GM19324 (cell line): ENCODE measurements at regions not wholly inside any gene's neighbourhood (a gene's known extent, or its start where the extent isn't known, plus 50 kb on each side); places are given as distances from the start of the nearest gene placed in this dataset.

Source experiments
- ATAC-seq: cut with Tn5 transposase; IDR thresholded peaks from one replicate; pipeline ENCODE4 v1.9.1; 2021; ENCODE audit warnings: mild to moderate bottlenecking, moderate library complexity; ENCODE audit not compliant: unreplicated experiment, low FRiP score

DNA sequence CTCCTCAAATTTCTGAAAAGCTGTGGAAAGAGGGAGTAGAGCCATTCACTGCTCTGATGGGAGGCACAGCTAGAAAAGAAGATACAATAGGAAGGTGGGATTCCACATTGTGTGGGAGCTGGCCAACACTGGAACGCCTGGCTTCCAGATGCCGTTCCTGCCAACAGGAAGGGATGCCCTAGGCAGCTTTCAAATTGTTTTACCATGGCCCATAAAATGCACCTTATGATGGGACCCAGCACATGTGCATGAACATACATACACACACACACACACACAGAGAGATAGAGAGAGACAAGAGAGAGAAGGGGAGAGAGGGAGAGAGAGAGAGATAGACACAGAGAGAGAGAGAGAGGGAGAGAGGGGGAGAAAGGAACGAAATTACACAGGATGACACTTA lies 86.1 kb upstream of the BZW1 start:
- no peak for ATAC-seq

DNA sequence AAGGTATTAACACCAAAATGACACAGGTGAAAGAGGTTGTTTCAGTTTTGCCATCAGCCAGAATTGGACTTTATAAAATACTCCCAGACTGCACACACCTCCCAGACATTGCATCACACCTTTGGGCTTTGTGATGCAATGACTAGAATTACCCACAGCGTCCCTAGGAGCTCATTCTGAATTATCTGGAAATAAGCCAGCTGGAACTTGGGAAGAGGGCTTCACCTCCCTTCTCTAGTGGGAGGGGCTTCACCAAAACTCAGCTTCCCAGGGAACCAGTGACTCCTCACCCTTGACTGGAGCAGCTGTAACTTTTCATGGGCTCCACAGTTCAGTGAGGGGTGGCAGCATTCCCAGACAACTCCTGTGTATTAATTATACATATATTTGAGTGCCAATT lies 83.1 kb upstream of the BZW1 start:
- no peak for ATAC-seq

DNA sequence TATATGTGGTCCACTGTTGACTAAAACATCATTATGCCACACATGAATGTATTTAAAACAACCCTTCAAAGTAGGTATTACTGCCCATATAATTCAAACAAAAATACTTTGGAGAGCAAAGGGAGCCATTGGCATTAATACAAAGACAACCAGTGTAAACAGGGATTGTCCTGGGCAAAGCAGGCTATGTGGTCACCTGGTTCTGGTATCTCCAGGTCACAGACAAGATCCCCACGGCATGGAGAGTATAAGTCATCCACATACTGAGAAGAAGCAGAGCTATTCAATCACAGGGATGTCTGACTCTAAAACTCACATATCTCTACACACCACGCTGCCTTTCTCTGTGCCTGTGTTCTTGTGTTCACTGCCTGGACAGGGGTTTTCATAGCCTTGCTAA lies 81.4 kb upstream of the BZW1 start:
- no peak for ATAC-seq

DNA sequence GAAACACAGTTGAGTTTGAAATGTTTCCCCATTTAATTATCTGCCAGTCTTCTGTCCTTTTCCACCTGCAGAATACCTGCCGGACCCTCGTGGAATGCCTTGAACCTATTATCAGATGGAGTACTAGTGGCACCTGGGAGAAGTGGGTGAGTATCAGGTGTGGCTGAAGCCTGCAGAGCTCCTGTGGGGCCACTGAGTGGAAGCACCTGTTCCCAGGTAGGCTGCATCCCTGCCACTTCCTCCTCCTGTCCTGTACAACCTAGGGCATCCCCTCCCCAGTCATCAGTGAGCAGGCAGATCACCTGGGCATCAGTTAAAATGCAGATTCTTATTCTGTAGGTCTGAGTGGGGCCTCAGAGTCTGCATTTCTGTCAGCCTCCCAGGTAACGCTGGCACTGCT lies 80.8 kb upstream of the BZW1 start:
- no peak for ATAC-seq

DNA sequence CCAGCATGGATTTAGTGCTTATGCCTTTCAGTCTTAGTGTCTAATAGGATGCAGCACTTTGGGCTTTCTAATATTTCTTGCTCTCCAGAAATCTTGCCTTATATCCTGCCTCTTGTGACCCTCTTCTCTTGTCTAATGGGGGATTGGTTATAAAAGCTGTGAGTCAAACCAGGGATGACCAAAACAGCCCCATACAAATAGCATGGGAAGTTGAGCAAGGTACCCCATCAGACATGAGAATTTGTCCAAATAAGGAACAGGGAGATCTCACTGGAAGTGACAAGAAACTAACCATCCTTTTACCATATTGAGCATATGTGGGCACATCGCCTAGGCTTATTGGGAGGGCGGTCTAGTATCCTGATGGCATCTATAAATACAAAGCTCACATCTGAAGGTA lies 78.8 kb upstream of the BZW1 start:
- no peak for ATAC-seq

DNA sequence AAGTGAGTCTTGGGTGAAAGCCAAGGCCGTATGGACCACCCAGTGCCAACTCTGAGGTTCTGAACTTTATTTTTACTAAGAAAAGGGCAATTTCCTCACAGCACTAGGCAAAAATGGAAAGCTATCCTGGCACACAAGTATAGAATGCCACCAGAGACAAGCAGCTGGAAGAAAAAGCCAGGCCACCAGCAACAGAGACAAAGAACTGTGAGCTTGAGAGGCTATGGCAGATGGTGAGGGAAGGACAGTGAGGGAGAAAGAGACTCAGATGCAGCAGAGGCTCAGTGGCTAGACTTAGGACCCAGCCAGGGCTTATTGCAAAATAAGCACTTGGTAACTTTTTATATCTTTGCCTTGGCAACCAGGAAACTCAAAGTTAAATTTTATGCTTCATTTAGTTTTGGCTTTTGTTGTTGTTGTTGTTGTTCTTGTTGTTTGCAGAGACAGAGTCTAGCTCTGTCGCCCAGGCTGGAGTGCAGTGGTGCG lies 78.0 kb upstream of the BZW1 start:
- no peak for ATAC-seq

DNA sequence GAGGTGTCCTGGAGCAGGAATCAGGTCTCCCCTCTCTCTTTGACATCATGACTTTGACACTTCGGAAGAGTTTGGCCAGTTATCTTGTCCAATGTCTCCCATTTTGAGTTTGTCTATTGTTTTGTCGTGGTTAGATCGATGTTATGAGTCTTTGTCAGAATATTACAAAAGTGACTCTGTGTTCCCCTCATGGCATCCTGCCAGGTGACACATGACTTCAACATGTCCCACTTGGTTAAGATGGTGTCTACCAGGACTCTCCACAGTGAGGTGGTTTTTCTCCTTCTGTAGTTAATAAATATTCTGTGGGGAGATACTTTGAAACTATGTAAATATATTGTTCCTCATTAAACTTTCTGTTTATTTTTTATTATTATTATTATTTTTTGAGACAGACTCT lies 76.6 kb upstream of the BZW1 start:
- ATAC-seq: no peak

DNA sequence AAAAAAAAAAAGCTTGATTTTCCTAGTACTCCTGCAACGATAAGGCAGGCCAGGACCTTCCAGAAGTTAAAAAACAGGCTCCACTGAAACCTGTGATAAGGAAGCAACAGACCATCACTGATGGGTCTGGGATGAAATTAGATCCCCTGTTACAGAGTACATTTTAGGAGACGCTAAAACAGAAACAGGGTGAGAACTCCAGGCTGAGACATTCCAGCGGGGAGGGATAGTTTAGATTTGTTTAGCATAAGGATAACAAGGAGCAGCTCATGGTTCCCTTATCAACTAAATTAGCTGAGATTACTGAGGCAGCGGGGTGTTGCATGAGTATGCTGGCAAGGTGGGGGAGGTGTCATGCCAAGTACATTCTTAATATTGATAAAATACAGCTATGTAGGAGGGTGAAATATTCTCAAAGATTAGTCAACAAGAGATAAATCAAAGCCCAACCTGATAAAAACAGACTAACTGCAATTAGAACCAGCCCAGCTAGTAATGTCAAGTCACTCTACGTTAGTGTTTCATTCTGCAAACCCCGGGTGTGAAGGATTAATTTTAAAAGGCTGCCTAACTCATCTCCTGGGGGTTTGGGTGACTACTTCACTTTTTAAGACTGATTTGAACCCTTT lies 75.0 kb upstream of the BZW1 start:
- no peak for ATAC-seq

DNA sequence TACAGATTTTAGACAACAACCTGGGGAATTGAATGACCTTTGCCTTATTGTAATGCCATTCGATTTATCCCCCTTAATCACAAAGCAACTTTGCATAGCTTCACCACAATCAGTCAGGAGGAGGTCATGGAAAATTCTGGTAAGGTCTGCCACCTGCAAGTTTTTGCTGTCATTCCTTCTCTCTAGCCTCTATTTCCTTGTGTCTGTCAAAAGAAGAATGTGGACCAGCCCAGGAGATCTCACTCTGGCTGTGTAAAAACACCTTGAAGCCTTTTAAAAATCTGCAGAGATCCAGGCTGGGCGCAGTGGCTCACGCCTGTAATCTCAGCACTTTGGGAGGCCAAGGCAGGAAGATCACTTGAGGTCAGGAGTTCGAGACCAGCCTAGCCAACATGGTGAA lies 74.1 kb upstream of the BZW1 start:
- no peak for ATAC-seq

DNA sequence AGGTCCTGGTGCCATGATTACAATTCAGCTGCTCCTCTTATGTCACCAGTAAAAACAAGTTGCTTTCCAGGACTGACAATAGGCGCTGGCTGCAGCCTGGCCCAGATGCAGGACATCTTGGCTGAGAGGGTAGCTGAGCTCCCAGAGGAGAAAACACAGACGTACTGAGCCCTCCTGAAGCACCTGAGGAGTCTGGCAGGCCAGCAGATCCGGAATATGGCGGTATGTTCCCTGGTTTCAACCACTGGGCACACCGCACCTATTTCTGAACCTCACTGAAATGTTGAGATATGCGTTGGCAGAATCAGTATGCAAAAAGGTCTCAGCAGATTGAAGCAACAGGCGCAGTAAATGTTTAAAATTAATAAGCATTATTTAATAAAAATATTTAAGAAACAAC lies 73.1 kb upstream of the BZW1 start:
- ATAC-seq: no peak

DNA sequence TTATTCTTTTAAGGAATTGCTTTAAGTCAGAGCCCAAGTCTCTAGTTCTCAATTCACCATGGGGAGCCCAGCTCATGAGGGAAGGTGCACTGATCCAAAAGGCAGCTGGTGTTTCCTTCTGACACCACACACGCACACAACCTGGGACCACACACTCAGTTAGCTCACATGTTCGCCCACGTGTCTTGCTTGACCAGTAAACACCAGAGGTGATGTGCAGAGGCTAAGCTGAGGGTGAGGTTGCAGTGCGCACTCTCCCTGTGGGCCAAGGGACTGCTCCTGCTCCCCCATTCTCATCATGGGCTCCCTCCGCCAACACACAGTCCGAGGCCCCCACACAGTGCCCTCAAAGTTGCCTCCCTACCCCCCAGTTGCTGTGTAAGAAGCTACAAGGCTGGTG lies 70.8 kb upstream of the BZW1 start:
- no peak for ATAC-seq

DNA sequence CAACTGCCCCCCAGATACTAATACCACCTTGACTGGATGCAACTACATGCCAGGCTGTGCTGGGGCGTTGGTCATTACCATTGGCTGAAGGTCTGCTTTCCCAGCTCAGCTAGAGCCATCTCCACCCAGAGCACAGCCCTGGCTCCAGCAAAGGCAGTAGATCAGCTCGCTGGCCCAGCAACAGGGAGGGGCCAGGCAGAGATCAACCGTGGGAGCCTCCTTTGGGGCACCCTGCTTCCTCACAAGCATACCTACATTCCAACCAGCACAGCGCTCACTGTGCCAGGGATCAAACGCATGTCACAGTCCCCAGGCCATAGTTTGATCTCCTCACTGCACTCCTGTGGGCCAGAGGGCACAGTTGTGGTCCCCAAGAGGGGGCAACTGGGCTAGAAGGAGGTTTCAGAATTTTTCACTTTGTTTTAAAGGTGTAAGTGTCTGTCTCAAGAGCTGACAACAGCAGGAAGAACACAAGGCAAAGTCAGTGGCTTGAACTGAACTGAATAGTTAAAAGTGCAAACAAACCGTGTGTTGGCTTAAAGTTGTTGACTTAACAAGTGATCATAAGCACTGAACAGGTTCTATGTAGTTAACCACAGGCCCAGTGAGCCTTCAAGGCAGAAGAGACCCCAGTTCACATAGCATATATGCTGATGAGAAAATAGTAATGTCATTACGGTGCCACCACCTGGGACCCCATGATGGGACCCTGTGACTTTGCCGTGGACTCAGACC lies 70.1 kb upstream of the BZW1 start:
- no peak for ATAC-seq

DNA sequence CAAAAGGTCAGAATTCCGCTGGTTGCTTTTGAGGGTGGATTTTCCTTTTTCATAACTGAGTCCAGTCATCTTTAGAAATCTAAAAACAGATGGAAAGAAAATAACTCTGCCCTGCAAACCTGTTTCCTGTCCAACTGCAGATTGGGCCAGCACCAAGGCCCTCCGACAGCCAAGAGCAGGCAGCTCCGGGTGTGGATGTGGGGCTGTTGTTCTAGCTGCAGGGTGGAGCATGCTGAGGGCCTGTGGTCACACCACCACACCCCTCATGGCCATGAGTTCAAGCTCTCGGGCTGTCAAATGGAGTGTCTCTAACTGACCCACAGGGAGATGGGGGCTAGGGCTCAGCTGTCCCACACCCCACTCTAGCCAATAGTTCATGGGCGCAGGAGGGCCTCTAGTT lies 69.3 kb upstream of the BZW1 start:
- ATAC-seq: no peak

DNA sequence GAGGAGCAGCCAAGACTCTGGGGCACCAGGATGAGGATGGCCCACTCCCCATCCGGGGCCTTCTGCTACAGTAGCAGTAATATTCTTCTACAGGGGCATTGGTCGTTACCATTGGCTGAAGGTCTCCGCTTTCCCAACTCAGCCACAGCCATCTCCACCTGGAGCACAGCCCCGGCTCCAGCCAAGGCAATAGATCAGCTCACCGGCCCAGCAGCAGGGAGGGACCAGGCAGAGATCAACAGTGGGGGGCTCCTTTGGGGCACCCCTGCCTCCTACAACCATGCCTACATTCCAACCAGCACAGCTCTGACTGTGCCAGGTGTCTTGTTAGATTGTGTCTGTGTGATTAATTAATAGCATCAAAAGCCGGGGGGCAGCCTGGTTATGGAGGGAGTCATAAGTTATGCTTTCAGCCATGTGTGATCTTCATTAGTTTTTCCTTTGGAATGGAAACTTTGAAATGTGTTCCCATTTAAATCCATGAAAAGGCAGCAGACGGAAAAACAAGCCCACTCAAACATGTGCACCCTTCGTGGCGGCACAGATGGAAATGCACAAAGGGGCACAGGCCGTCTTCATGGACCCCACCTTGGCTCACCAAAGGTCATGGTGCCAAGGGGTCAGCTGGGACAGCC lies 68.6 kb upstream of the BZW1 start:
- no peak for ATAC-seq

DNA sequence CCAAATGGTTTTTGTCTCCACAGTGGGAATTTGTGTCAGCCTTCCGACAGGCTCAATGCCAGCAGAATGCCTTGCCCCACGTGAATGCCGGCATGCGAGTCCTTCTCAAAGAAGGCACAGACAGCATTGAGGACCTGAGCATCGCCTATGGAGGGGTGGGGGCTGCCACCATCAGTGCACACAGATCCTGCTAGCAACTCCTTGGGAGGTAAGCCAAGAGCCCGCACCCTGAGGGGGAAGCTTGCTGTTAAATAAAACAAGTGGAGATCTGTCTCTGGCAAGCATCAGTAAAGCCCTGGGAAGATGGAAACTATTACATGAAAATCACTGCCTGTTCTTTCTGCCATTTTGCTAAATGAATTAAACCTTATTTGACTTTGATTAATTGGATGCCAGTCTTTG lies 67.5 kb upstream of the BZW1 start:
- no peak for ATAC-seq

DNA sequence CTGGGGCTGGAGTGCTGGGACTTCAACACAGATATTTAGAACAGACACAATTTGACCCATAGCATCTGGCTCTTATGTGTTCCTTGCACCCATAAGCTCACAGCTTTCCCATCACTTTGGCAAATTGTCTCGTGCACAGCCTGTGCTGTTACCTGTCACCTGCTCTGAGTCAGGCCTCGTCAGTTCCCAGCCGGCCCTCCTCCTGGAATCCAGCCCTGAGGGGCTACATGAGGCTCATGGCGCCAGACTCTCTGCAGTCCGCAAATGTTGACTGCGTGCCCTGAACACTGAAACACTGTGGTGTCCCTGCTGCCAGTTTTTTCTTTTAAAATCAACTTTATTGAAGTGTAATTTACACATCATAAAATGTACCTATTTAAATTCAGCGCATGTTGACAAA lies 65.4 kb upstream of the BZW1 start:
- ATAC-seq: no peak

DNA sequence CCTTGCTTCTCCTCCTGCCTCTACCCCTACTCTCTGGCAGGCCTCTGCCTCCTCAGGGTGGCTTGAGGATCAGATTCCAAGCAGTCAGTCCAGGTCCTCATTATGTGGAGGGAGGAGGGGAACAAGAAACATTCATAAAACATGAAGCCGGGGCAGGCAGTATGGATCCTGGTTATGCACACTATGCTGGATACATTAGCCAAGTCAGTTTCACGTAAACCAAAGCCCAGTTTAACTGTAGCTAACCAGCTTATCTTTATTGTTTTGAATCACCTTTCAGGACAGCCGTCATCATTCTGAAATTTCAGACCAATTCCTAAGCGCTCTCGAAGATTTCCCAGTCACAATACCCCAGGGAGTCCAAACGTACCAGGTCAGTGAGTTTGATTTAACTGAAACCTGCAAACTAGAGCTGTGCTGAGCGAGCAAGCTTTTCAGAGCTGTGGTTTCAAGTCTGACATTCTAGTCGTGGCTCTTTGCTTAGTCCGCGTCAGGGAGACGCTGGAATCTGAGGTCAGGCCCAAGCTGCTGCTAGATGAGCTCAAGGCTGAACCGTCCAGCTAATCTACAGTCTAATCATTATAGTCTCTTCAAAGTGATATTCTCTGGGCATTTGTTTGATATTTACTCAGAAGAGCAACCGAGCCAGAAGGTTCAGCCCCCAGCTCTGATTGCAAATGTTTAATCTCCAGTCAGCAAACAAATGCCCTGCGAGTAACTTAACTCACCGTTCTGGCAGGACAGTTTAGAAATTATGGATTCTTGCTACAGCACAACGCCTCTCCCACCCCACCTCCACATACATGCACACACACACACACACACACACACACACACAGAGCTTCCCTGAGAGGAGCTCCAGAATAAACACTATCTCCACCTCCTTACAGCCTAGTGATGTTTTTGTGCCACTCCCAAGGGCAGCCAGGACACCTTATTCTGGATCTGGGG lies 63.8 kb upstream of the BZW1 start:
- ATAC-seq: no peak

DNA sequence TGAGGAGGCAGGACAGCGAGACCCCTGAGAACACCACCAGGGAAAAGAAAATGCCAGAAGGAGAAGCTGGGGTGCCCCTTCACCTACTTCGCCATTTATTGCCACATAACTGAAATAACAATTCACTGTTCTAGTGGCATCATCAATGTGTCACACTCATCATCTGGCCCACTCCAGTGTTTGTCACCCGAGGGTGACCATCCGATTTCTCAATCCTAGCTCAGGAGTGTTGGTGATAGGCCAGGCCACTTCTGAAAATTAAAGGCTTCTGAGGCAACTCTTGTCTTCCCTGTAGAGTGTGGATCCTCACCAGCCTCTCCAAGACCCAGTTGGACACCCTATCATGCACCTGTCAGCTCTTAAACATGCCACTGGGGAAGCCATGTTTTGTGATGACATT lies 62.9 kb upstream of the BZW1 start:
- ATAC-seq: no peak

DNA sequence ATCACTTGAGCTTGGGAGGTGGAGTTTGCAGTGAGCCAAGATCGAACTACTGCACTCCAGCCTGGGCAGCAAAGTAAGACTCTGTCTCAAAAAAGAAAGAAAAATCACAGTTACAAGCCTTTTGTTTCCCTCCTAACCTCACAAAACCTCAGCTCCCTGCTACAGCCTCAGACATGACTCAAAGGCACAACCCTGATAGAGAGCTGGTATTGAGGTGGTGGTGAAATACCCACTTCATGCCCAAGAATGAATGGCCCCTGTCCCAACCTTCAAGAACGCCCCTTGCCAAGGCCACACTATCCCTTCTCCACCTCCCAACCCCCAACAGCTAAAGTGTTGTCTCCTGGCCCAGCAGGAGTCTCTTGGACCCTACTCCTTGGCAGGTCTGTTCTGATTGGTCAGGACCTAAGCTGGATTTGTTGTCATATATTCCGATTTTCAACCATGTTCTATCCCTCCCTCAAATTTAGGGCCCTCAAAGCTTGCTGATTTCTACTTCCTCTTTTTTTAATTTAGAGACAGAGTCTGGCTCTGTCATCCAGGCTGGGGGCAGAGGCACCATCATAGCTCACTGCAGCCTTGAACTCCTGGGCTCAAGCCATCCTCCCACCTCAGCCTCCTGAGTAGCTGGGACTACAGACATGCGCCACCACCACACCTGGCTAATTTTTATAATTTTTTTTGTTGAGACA lies 61.9 kb upstream of the BZW1 start:
- ATAC-seq: no peak

DNA sequence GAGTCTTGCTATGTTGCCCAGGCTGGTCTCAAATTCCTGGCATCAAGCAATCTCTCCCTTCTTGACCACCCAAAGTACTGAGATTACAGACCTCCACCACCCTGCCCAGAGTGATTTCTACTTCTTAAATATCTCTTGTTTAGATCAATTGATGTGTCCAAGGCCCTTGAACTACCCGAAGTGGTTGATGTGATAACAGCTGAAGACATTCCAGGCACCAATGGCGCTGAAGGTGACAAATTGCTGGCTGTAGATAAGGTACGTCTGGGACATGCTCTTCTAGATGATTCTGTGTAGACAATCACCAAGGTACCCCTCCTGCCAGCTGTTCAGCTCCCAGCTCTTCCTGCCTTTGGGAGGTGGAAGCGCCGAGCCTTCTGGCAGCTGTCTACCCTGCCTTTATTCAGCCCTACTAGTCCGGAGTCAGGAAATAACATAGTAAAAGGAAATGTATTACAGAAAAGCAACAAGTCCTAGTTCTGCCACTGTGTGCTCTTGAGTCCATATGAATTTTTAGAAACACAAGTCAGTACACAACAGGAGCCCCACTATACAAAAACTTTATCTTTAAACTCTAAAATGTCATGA lies 61.3 kb upstream of the BZW1 start:
- ATAC-seq: no peak
